ENCODE measurements at regions not wholly inside any gene's neighbourhood (a gene's known extent, or its start where the extent isn't known, plus 50 kb on each side); places are given as distances from the start of the nearest gene placed in this dataset.
"Not testable (repeated sequence)": the region's sequence is repeated elsewhere in the genome, so short reads cannot be mapped to it uniquely, and the experiment has no call there.

DNA sequence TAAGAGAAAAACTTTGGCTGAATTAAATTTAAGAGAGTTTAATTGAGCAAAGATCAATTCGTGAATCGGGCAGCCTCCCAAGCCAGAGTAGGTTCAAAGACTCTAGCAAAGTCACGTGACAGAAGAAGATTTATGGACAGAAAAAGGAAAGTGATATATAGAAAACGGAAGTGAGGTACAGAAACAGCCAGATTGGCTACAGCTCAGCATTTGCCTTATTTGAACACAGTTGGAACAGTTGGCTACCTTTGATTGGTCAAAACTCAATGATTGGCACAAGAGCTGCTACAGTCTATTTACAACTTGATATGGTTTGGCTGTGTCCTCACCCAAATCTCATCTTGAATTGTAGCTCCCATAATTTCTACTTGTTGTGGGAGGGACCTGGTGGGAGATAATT is 102.6 kb downstream of the PLG start:
- DNase-seq (ENCODE audit: low spot score), result no peak

DNA sequence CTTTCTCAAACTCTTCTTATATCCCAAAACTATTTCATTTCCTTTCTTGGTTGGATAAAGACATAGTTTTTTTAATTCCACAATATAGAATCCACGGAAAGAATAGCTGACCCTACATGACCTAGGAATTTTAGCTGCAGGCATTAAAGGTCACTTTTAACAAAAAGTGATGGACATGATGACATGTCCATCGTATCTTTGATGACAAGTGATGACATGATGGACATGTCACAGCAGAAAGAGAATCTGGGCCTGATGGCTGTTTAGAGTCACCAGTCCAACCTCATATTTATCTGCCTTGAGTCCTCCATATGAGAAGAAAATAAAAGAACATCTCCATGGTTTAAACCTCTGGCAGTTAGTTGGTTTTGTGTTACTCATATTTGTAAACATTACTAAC is 106.2 kb downstream of the PLG start:
- DNase-seq (ENCODE audit: low spot score), result no peak

DNA sequence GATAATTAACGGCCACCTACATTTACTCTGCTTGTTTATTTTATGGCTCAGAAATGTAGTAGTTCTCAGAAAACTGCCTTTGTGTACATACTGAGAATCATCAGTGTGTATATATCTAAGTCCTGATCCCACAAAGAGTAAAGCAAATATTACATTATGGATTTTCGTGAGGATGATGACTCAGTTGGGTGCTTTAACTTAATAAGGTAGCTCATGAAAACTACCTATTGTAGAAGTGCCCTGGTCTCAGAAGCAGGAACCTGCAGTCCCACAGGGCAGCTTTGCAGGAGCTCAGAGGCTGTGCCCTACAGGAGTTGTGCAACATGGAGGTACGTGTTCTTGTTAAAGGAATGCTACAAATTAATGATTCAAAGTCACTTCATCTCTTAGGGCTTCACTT is 108.2 kb downstream of the PLG start:
- no peak for DNase-seq (ENCODE audit: low spot score)

DNA sequence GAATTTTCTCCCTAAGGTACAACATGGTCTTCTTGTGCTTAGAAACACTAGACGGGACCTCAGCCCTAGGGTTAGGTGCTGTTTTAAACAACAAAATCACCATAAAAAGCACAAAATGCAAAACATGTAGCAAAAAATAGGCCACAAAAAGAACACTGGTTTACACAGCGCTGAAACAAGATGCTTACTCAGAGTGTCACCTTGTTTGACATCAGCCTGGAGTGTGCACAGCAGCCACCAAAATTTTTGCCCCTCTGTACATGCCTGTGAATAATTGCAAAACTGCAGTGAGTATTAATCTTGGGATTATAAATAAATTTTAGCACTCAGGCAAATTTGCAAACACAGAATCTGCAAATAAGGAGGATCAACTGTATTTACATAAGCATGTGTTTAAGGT is 110.1 kb downstream of the PLG start:
- no peak for DNase-seq (ENCODE audit: low spot score)

DNA sequence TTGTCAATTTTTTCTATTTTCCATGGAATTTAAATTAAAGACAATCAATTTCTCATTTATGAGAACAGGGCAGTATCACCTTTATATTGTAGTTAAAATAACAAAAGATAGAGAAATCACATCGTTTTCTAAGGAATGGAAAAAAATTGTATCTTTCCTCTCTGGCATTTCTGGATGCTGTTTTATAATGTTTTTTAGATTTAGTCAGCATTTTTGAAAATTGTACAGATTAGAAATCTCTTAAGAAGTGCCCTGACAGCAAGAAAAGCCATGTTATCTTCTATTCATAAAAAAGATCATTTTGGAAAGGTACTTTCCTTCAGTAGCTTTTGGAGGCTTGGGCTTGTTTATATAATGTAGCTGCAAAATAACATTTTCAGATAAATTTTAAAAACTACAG is 116.9 kb downstream of the PLG start:
- DNase-seq (ENCODE audit: low spot score), result no peak

DNA sequence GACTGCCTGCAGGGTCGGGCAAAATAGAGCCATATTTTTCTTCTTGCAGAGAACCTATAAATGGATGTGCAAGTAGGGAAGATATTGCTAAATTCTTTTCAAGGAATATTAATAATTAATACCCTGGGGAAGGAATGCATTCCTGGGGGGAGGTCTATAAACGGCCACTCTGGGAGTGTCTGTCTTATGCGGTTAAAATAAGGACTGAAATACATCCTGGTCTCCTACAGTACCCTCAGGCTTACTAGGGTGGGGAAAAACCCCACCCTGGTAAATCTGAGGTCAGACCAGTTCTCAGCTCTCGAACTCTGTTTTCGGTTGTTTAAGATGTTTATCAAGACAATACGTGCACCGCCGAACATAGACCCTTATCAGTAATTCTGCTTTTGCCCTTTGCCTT is 118.6 kb downstream of the PLG start:
- DNase-seq (ENCODE audit: low spot score), result not testable (repeated sequence)

DNA sequence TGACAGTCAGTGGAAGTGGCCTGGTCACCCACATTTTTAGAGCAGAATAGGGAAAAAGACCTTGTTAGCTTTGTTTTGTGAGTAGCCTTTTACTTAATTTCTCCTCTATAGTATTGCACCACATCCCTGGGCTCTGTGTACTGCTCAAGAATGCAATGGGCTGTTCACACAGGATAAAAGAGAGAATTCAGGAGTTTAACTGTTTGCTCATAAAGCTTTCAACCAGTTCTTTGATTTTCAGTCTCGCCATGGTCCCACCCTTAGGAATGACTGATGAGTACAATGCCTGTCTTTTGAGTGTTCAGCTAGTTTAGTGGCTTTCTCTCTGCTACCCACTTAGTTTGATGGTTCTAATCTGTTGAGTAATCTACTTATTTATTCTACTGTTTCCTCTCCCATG is 129.7 kb downstream of the PLG start:
- DNase-seq (ENCODE audit: low spot score), result no peak

DNA sequence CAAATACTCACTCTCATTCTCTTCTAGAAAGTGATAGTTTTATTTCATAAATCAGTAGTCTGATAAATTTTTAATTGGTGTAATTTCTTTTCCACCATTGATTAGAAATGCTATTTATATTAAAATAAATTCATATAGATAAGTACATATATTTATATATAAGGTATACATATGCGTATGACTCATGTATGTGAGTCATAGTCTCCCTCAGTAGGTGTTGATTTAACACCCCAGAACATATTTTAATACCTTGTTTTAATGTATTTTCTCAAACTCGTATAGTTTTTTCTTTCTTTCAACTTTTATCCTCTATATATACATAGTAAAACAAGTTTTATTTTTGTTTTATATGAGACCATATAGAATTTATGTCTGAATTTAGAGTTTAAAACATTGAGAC is 130.4 kb downstream of the PLG start:
- DNase-seq (ENCODE audit: low spot score), result no peak

DNA sequence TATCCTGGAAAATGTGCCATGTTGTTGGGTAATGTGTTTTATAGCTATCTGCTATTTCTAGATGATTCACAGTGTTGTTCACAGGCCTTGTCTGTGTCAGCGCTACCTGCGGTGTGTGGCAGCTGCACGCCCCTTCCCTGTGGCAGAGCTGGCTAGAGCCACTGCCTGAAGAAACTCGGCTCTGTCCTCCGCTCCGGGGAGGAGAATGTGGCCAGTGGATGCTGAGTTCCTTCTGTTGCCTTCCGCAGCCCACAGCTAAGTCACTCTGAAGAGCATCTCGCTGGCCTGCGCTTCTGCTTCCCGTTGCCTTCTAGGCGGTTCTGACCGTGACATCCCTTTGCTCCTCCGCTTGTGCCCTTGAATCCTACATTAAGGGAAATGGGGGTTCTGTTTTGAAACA is 135.1 kb downstream of the PLG start:
- no peak for DNase-seq (ENCODE audit: low spot score)

DNA sequence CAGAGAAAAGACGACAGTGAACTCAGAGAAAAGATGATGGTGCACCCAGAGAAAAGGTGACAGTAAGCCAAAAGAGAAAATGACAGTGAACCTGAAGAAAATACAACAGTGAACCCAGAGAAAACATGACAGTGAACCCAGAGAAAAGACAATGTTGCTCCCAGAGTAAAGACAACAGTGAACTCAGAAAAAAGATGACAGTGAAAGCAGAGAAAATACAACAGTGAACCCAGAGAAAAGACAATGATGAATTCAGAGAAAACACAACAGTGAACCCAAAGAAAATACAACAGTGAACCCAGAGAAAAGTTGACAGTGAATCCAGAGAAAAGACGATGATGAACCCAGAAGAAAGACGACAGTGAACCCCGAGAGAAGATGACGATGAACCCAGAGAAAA is 140.5 kb upstream of the MAP3K4 start:
- no peak for DNase-seq (ENCODE audit: low spot score)

DNA sequence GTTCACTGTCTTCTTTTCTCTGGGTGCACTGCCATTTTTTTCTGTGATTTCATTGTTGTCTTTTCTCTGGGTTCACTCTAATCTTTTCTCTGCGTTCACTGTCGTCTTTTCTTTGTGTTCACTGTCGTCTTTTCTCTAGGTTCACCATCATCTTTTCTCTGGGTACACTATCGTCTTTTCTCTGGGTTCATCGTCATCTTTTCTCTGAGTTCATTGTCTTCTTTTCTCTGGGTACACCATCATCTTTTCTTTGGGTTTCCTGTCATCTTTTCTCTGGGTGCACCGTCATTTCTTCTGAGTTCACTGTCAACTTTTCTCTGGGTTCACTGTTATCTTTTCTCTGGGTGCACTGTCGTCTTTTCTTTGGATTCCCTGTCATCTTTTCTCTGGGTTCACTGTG is 137.6 kb upstream of the MAP3K4 start:
- DNase-seq (ENCODE audit: low spot score), result no peak

DNA sequence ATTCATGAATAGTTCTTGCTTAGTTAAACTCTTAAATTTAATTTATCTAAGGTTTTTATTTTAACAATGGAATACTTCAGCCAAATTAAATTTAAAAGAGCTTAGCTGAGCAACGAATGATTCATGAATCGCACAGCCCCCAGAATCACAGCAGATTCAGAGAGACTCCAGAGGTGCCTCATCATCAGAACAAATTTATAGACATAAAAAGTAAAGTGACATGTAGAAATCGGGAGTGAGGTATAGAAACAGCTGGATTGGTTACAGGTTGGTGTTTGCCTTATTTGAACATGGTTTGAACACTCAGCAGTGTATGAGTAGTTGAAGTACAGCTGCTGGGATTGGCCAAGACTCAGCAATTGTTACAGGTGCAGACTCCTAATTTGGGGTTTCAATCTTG is 132.7 kb upstream of the MAP3K4 start:
- DNase-seq (ENCODE audit: low spot score), result no peak

DNA sequence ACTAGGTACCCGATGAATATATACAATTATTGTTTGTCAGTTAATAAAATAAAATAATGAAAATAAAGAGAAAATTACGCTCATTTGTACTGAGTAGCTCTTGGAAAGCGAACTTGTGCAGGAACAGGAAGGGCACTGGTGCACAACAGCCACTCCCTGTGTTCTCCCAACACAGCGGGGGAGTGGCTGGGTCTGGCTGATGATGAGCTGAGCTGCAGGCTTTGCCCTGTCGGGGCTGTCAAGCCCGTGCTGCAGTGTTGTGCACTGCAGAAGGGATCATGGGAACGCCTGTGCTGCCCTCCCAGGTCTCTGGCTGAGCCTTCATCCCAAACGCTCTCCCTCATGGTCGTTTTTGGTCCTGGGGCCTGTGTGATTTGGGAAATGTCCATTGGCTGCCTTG is 131.7 kb upstream of the MAP3K4 start:
- no peak for DNase-seq (ENCODE audit: low spot score)

DNA sequence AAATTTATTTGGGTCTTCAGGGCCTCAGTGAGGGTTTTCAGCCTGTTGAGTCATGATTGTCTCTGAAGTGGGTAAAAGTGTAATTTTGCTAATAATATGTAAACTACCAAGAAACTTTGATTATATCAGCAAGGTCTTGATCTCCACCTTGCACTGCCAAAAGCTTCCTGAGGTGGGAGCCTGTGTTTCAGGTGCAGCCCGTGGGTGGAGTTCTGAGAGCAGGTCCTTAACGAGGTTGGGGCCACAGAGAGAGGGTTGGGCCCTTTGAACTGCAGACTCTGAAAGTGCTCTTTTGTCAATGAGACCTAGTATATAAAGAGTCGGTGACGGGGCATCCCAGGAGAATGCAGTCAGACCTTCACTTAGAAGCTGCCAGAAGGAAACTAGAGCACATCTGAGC is 129.7 kb upstream of the MAP3K4 start:
- DNase-seq (ENCODE audit: low spot score), result no peak

DNA sequence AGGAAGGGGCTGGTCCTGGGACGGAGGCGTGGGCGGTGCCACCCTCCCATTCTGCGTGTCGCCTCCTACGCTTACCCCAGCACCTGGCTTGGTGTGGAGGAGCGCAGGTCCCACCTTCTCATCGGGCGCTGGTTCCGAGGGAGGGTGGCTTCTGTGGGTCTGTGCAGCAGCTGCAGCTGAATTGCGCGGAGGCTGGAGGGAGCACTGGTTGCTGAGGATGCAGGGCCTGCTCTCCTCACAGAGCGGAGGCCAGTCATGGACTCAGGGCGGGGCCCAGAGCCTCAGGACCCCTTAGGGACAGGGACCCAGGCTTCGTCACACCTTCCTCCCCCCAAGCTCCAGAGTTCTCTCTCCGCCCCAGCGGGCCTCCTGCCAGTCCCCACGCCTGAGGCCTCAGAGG is 127.8 kb upstream of the MAP3K4 start:
- no peak for DNase-seq (ENCODE audit: low spot score)

DNA sequence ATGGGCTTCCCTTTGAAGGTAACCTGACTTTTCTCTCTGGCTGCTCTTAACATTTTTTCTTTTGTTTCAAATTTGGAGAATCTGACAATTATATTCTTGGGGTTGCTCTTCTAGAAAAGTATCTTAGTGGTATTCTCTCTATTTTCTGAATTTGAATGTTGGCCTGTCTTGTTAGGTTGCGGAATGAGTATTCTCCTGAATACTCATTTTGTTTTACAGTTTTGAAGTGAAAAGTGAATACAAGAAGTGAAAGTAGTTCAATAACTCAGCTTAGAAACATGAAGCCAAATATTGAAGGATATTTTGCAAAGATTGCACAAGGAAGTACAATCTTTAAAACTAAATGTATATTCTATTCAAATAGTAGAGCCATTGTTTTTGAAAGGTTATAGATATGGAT is 120.2 kb upstream of the MAP3K4 start:
- no peak for DNase-seq (ENCODE audit: low spot score)

DNA sequence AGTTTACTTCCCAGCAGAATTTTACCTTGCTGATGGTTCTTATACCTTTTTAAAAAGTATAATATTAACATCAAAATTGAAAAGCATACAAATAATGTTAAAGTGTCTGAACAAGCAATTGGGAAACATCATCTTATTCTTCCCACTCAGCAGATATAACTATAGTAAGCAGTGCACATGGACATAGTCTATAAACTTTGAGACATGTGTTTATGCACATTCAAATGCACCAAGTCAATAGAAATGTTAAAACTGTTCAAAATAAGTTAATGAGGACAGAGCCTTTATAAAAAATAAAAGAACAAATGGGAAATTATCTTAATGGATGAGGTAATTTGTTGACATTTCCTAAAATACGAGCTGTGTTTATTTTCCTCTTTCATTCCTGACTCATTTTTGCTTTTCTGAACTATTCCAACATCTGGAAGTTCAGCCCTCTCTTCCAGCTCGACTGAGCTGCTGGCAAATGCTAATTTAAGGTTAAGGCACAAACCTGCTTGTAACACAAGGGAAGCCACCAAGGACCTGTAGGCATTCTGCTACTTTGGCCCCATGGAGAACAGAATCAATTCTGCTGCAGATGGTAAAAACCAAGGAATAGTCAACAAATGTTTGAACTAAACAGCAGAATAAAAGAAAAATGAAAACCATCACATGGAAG is 110.3 kb upstream of the MAP3K4 start:
- no peak for DNase-seq (ENCODE audit: low spot score)

DNA sequence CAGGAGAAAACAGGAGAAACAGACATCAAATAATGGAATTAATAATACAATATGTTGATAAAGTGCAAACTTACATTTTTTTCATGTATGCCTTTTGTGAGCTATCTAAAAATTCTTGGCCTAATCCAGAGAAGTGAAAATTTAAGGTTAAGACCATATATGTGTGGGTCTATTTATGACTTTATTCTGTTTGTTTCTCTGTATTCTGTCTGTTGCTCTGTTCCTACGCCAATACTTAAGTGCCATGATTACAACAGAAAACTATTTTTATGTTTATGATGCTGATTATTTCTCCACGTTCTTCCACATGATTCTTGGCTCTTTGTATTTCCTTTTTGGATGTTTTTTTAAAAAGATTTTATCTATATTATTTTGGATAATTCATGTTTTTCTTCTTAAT is 109.6 kb upstream of the MAP3K4 start:
- DNase-seq (ENCODE audit: low spot score), result no peak

DNA sequence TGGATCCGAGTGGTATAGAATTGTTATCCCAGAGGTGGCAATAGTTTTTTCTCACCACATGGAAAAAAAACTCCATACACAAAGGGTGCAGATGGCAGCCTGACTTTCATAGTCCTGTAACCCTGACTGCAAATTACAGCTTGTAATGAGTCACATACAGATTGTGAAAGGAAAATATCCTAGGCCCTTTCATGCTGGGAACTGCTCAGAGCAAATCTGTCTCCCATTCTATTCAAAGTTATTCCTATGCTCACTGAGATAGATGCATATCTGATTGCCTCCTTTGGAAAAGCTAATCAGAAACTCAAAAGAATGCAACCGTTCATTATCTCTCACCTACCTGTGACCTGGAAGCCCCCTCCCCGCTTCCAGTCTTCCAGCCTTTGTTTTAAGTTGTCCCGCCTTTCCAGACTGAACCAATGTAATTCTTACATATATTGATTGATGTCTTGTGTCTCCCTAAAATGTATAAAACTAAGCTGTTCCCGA is 108.7 kb upstream of the MAP3K4 start:
- no peak for DNase-seq (ENCODE audit: low spot score)

DNA sequence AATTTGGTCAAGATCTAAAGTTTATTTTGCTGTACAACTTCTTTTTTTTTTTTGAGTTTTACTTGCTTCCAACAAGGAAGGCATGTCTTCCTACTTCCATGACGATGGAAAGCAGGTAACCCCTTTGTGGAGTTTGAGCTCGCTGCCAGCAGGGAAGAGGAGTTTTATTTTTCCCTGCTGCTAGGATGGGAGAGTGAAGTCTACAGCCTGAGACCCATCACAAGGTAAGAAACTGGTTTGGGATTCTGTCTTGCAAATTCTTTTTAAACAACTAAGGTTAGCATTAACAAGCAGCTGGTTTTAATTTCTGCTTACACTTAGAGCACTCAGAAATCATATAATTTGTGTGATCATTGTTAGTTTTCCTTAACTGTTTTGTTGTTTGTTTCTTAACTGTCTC is 108.0 kb upstream of the MAP3K4 start:
- no peak for DNase-seq (ENCODE audit: low spot score)

DNA sequence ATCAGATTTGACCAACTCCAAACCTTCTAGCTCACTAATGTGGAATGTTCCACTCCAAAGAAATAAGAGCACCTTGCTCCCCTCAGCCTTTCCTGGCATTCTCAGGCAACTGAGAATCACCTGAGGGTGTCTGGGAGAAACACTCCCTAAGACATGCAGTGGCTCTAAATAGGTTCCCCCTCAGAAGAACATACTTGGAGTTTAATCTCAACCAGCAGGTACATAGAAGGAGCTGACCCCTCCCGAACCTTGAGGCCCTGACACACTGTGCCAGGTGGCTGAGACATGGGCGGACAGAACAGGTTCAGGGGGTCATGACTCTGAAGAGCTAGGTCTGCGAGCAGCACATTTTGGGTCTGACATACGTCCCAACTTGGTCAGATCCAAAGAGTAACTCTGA is 107.6 kb upstream of the MAP3K4 start:
- DNase-seq (ENCODE audit: low spot score), result no peak

DNA sequence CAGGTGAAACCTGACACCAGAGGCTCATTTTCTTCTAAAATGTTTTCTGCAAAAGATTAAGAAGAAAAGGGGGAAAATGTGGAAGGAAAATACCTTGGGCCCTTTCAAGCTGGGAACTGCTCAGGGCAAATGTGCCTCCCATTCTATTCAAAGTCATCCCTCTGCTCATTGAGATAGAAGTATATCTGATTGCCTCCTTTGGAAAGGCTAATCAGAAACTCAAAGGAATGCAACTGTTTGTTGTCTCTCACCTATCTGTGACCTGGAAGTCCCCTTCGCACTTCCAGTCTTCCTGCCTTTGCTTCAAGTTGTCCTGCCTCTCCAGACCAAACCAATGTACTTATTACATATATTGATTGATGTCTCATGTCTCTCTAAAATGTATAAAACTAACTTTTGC is 102.4 kb upstream of the MAP3K4 start:
- not testable (repeated sequence) for DNase-seq (ENCODE audit: low spot score)

DNA sequence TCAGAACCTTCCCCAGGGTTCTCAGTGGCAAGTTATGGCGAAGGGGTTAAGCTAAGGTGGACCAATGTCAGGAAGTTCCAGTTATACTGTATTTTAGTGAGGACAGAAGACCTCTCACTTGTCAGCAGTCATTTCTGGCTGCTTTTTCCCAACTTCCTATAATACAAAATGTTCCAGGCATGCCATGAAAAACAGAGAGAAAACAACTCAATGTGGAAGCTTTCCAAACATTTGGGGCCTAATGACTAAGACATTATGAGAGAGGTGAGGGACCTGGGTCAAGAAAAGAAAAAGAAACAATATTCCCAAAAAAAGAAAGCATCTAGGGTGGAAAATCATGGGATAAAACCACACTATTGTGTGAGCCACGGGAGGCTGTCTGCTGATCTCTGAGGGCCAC is 99.9 kb upstream of the MAP3K4 start:
- no peak for DNase-seq (ENCODE audit: low spot score)

DNA sequence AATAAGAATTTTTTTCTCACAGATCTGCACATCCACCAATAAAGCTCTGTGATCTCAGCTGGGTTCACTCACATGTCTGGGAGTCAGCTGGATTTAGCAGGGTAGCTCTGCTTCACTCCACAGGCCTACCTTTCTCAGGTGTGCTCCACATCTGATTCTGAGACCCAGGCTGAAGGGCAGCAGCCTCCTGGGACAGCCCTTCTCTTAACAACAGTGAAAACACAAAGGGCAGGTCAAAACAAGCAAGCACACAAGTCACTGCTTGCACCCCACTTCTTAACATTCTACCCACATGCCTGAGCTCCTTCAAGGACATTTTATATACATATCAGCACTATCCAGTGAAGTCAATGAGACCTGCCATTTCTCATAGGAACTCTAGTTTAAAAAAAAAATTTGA is 96.0 kb upstream of the MAP3K4 start:
- no peak for DNase-seq (ENCODE audit: low spot score)

All from left forelimb (tissue), 1 donor.